HEK293 (cell line): ENCODE measurements at regions not wholly inside any gene's neighbourhood (a gene's known extent, or its start where the extent isn't known, plus 50 kb on each side); places are given as distances from the start of the nearest gene placed in this dataset.

ENCODE experiments used
- SETDB1 ChIP-seq: IDR thresholded peaks from one replicate; pipeline ENCODE4 v1.6.1; 2017; ENCODE audit warnings: mild to moderate bottlenecking, low read length, moderate library complexity, mixed read lengths; ENCODE audit not compliant: insufficient read length
- ZBTB1 ChIP-seq: fragments of 450-650 bp; formaldehyde crosslinking; IDR thresholded peaks from 2 replicates; pipeline ENCODE4 v1.5.1; 2016; ENCODE audit warnings: missing biosample characterization, missing genetic modification characterization
- ZBTB8A ChIP-seq: fragments of 450-650 bp; formaldehyde crosslinking; IDR thresholded peaks from 2 replicates; pipeline ENCODE4 v1.5.1; 2016; ENCODE audit warnings: missing biosample characterization, missing genetic modification characterization
- ZNF146 ChIP-seq: fragments of 450-650 bp; formaldehyde crosslinking; IDR thresholded peaks from 2 replicates; pipeline ENCODE4 v1.5.1; 2016; ENCODE audit warnings: missing biosample characterization, missing genetic modification characterization
- ZNF274 ChIP-seq, 2 experiments: fragments of 200-500 bp in 1 of 2; fragments of 450-650 bp in 1 of 2; sonication (Bioruptor generic) in 1 of 2; formaldehyde crosslinking in 1 of 2; IDR thresholded peaks; 2 replicates each; pipeline versions ENCODE4 v1.5.1 to v1.6.1; 2014 to 2016; ENCODE audit warnings: borderline replicate concordance in 1 of 2, inconsistent platforms in 1 of 2, low read length in 1 of 2, missing biosample characterization in 1 of 2, missing genetic modification characterization in 1 of 2
- ZNF433 ChIP-seq: fragments of 450-650 bp; formaldehyde crosslinking; IDR thresholded peaks from 2 replicates; pipeline ENCODE4 v1.5.1; 2016; ENCODE audit warnings: missing biosample characterization, missing genetic modification characterization, low read depth
- ZNF501 ChIP-seq: fragments of 450-650 bp; formaldehyde crosslinking; IDR thresholded peaks from 2 replicates; pipeline ENCODE4 v1.5.1; 2016; ENCODE audit warnings: missing biosample characterization, missing genetic modification characterization
- TF ChIP-seq, protein P1 (sequence below): fragments of 450-650 bp; formaldehyde crosslinking; IDR thresholded peaks from 2 replicates; pipeline ENCODE4 v1.5.1; 2016; ENCODE audit warnings: missing biosample characterization, missing genetic modification characterization
- TF ChIP-seq, protein P2 (sequence below): fragments of 450-650 bp; formaldehyde crosslinking; IDR thresholded peaks from 2 replicates; pipeline ENCODE4 v1.5.1; 2016; ENCODE audit warnings: missing biosample characterization, missing genetic modification characterization

DNA sequence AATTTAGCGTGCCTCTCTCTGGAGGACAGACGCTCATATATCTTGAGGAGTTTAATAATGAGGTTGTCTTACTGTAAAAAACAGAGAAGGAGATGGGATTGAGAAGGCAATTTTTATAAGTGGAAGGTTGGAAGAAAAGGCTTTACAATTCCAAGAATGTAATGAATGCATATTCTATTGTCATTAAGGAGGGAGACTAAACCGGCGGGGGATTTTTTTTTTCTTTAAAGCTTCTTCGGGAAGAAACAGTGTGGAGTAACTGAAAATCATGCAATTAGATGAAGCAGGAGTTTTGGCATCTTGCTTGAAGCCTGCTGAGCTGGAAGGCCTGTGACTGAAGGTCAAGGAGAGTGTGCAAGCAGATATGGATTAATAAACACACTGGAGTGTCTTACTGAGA lies 124.4 kb downstream of the HRH4 start:
- TF ChIP-seq, protein P1, sequence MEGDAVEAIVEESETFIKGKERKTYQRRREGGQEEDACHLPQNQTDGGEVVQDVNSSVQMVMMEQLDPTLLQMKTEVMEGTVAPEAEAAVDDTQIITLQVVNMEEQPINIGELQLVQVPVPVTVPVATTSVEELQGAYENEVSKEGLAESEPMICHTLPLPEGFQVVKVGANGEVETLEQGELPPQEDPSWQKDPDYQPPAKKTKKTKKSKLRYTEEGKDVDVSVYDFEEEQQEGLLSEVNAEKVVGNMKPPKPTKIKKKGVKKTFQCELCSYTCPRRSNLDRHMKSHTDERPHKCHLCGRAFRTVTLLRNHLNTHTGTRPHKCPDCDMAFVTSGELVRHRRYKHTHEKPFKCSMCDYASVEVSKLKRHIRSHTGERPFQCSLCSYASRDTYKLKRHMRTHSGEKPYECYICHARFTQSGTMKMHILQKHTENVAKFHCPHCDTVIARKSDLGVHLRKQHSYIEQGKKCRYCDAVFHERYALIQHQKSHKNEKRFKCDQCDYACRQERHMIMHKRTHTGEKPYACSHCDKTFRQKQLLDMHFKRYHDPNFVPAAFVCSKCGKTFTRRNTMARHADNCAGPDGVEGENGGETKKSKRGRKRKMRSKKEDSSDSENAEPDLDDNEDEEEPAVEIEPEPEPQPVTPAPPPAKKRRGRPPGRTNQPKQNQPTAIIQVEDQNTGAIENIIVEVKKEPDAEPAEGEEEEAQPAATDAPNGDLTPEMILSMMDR (tag by site-specific recombination) = no peak
- no peak for TF ChIP-seq ZNF501 (tag by site-specific recombination)
- TF ChIP-seq ZNF433 = no peak
- TF ChIP-seq ZNF146 (tag by site-specific recombination) = no peak
- TF ChIP-seq ZNF274 (IDR thresholded peaks at IDR 0.05; ENCODE audit: low read length) = no peak
- no peak for TF ChIP-seq ZNF274 (tag by site-specific recombination; IDR thresholded peaks at IDR 0.05; ENCODE audit: borderline replicate concordance)
- TF ChIP-seq, protein P2, sequence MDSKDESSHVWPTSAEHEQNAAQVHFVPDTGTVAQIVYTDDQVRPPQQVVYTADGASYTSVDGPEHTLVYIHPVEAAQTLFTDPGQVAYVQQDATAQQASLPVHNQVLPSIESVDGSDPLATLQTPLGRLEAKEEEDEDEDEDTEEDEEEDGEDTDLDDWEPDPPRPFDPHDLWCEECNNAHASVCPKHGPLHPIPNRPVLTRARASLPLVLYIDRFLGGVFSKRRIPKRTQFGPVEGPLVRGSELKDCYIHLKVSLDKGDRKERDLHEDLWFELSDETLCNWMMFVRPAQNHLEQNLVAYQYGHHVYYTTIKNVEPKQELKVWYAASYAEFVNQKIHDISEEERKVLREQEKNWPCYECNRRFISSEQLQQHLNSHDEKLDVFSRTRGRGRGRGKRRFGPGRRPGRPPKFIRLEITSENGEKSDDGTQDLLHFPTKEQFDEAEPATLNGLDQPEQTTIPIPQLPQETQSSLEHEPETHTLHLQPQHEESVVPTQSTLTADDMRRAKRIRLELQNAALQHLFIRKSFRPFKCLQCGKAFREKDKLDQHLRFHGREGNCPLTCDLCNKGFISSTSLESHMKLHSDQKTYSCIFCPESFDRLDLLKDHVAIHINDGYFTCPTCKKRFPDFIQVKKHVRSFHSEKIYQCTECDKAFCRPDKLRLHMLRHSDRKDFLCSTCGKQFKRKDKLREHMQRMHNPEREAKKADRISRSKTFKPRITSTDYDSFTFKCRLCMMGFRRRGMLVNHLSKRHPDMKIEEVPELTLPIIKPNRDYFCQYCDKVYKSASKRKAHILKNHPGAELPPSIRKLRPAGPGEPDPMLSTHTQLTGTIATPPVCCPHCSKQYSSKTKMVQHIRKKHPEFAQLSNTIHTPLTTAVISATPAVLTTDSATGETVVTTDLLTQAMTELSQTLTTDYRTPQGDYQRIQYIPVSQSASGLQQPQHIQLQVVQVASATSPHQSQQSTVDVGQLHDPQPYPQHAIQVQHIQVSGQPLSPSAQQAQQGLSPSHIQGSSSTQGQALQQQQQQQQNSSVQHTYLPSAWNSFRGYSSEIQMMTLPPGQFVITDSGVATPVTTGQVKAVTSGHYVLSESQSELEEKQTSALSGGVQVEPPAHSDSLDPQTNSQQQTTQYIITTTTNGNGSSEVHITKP (tag by site-specific recombination) = no peak
- TF ChIP-seq SETDB1 = no peak
- no peak for TF ChIP-seq ZBTB1 (tag by site-specific recombination)
- no peak for TF ChIP-seq ZBTB8A (tag by site-specific recombination)
